ENCODE measurements at regions not wholly inside any gene's neighbourhood (a gene's known extent, or its start where the extent isn't known, plus 50 kb on each side); places are given as distances from the start of the nearest gene placed in this dataset.

GRCh38 chr13:64480211-64480610 is 2749.9 kb downstream of the PCDH9 start:
- TF ChIP-seq CTCF (IDR thresholded peaks at IDR 0.05; ENCODE audit: poor library complexity) (no peak), EZH2 (IDR thresholded peaks at IDR 0.05; ENCODE audit: borderline replicate concordance) (no peak)

All from hepatocyte (in vitro differentiated cells).